SU-DHL-6 (cell line): ENCODE measurements at regions not wholly inside any gene's neighbourhood (a gene's known extent, or its start where the extent isn't known, plus 50 kb on each side); places are given as distances from the start of the nearest gene placed in this dataset.

ENCODE experiments used
- H2AFZ ChIP-seq: fragments of 200-600 bp; sonication (generic); 2 replicates; pipeline ENCODE4 v1.6.1; 2014; ENCODE audit warnings: low read depth, mild to moderate bottlenecking, moderate library complexity, mixed read lengths, antibody characterized with exemption, low read length; ENCODE audit not compliant: severe bottlenecking
- H3F3A ChIP-seq: fragments of 200-600 bp; shearing (Covaris generic); 2 replicates; pipeline ENCODE4 v1.6.0; 2016; ENCODE audit warnings: antibody characterized with exemption, mild to moderate bottlenecking; ENCODE audit not compliant: insufficient read depth
- H3K27ac ChIP-seq: fragments of 200-600 bp; sonication (generic); 2 replicates; pipeline ENCODE4 v1.5.1; 2016; ENCODE audit warnings: low read depth, mild to moderate bottlenecking, low read length, moderate library complexity, mixed read lengths
- H3K27me3 ChIP-seq: fragments of 200-600 bp; sonication (generic), shearing (Covaris generic); 2 replicates; pipeline ENCODE4 v1.6.0; 2014; ENCODE audit warnings: mild to moderate bottlenecking, low read length
- H3K36me3 ChIP-seq: fragments of 200-600 bp; sonication (generic); 2 replicates; pipeline ENCODE4 v1.6.1; 2014; ENCODE audit warnings: mild to moderate bottlenecking, low read length, mixed read lengths
- H3K4me2 ChIP-seq: fragments of 300-600, 200-600 bp; shearing (Covaris generic), sonication (generic); 2 replicates; pipeline ENCODE4 v1.6.0; 2014; ENCODE audit warnings: low read length, low read depth, mild to moderate bottlenecking; ENCODE audit not compliant: poor library complexity, severe bottlenecking
- H3K4me3 ChIP-seq: fragments of 200-600 bp; sonication (generic); 2 replicates; pipeline ENCODE4 v1.5.1; 2014; ENCODE audit warnings: antibody characterized with exemption, low read length, mild to moderate bottlenecking, mixed read lengths; ENCODE audit not compliant: insufficient read depth, poor library complexity, severe bottlenecking
- H3K79me2 ChIP-seq: fragments of 200-600 bp; sonication (generic); 2 replicates; pipeline ENCODE4 v1.6.1; 2014; ENCODE audit warnings: mild to moderate bottlenecking, low read length, moderate library complexity; ENCODE audit not compliant: insufficient read depth
- H3K9ac ChIP-seq: fragments of 200-600 bp; sonication (generic); 2 replicates; pipeline ENCODE4 v1.7.0; 2014; ENCODE audit warnings: mild to moderate bottlenecking, low read length
- H3K9me2 ChIP-seq: fragments of 200-600 bp; sonication (generic); replicated peaks from 2 replicates; pipeline ENCODE4 v1.6.1; 2014; ENCODE audit warnings: low read length; ENCODE audit not compliant: insufficient read depth
- H3K9me3 ChIP-seq: fragments of 200-600 bp; sonication (generic); 2 replicates; pipeline ENCODE4 v1.6.1; 2014; ENCODE audit warnings: low read length, mixed read lengths; ENCODE audit not compliant: insufficient read depth
- H4K20me1 ChIP-seq: fragments of 200-600 bp; sonication (generic); 2 replicates; pipeline ENCODE4 v1.6.1; 2014; ENCODE audit warnings: low read depth, mild to moderate bottlenecking, antibody characterized with exemption, low read length, moderate library complexity, mixed read lengths
- CTCF ChIP-seq: fragments of 200-600 bp; sonication (generic); IDR thresholded peaks from one replicate; pipeline ENCODE4 v1.5.1; 2017; ENCODE audit warnings: antibody characterized with exemption, mild to moderate bottlenecking, low read length, moderate library complexity; ENCODE audit not compliant: insufficient read depth, poor library complexity, severe bottlenecking
- EZH2phosphoT487 ChIP-seq: fragments of 200-600 bp; sonication (generic), shearing (Covaris generic); conservative IDR thresholded peaks from 2 replicates; pipeline ENCODE4 v1.6.1; 2018; ENCODE audit warnings: mild to moderate bottlenecking, antibody characterized with exemption, low read length, moderate library complexity, mixed read lengths

- Histone ChIP-seq H3K4me3 (no peak overlapping the region), H3K27me3 (no peaks in the 10 kb centered on the region), H2AFZ (no peak overlapping the region), H3K9me3 (no peaks in the 10 kb centered on the region), H3F3A (no peaks in the 10 kb centered on the region), H4K20me1 (no peaks in the 10 kb centered on the region), H3K27ac (no peak overlapping the region), H3K9me2 (no peaks in the 10 kb centered on the region), H3K36me3 (no peaks in the 10 kb centered on the region), H3K79me2 (no peaks in the 10 kb centered on the region), H3K9ac (no peak overlapping the region), H3K4me2 (no peak overlapping the region)
- no peak for TF ChIP-seq EZH2phosphoT487
- TF ChIP-seq CTCF: no peak
These were observed 66.9 kb upstream of the SELENOP start for GRCh38 chr5:42878550-42878949.

GRCh38 chr5:42878041-42878440, 66.3 kb upstream of the SELENOP start:
- no peak overlapping the region for H2AFZ ChIP-seq
- H3K9me3 ChIP-seq: no peaks in the 10 kb centered on the region
- no peaks in the 10 kb centered on the region for H3K79me2 ChIP-seq
- no peak overlapping the region for H3K9ac ChIP-seq
- no peak overlapping the region for H3K4me3 ChIP-seq
- no peaks in the 10 kb centered on the region for H3K9me2 ChIP-seq
- H3K36me3 ChIP-seq: no peaks in the 10 kb centered on the region
- TF ChIP-seq CTCF (no peak), EZH2phosphoT487 (no peak)
- no peaks in the 10 kb centered on the region for H3K27me3 ChIP-seq
- H3K27ac ChIP-seq: no peak overlapping the region
- H3K4me2 ChIP-seq: no peak overlapping the region
- no peaks in the 10 kb centered on the region for H3F3A ChIP-seq
- no peaks in the 10 kb centered on the region for H4K20me1 ChIP-seq

GRCh38 chr5:42877431-42877830, 65.7 kb upstream of the SELENOP start:
- TF ChIP-seq EZH2phosphoT487 (no peak), CTCF (no peak)
- Histone ChIP-seq H3K27ac (no peak overlapping the region), H3K9me3 (no peaks in the 10 kb centered on the region), H3K9me2 (no peaks in the 10 kb centered on the region), H3K4me3 (no peak overlapping the region), H2AFZ (no peak overlapping the region), H4K20me1 (no peaks in the 10 kb centered on the region), H3F3A (no peaks in the 10 kb centered on the region), H3K9ac (no peak overlapping the region), H3K4me2 (no peak overlapping the region), H3K27me3 (no peaks in the 10 kb centered on the region), H3K36me3 (no peaks in the 10 kb centered on the region), H3K79me2 (no peaks in the 10 kb centered on the region)
